IMR-90 (cell line): ENCODE measurements at regions not wholly inside any gene's neighbourhood (a gene's known extent, or its start where the extent isn't known, plus 50 kb on each side); places are given as distances from the start of the nearest gene placed in this dataset.

Experiments used
- ATAC-seq: fragments of 200-7000 bp; cut with Tn5 transposase; 2 replicates; pipeline ENCODE4 v1.9.1; 2020; ENCODE audit warnings: low read depth, mild to moderate bottlenecking, moderate library complexity
- BruUV-seq: library from RNA; stranded (reverse); fragments of 400-500 nt; replicated peaks from 2 replicates; lab custom pipeline; 2021; lab: Mats Ljungman, UMichigan
- CTCF ChIA-PET: fragments of 300-600 bp; formaldehyde crosslinking; extraction: SDS; loops from one replicate; lab custom pipeline; 2021; ENCODE audit warnings: antibody characterized with exemption; lab: Yijun Ruan, JAX
- POLR2A ChIA-PET: fragments of 300-600 bp; sonication (Branson Sonifier 250); formaldehyde crosslinking; loops from one replicate; lab custom pipeline; 2022; ENCODE audit warnings: antibody characterized with exemption; ENCODE audit not compliant: unreplicated experiment; lab: Charles Lee
- DNase-seq: peaks from one replicate; pipeline ENCODE4 v3.0.0; 2013
- H2AFZ ChIP-seq: replicated peaks from 2 replicates; pipeline ENCODE3; 2013; ENCODE audit warnings: low read length, mild to moderate bottlenecking; ENCODE audit not compliant: poor library complexity
- H2AK5ac ChIP-seq: 2 replicates; pipeline ENCODE4 v1.6.1; 2013; ENCODE audit warnings: low read depth, low read length, inconsistent platforms
- H2AK9ac ChIP-seq: replicated peaks from 2 replicates; pipeline ENCODE3; 2013; ENCODE audit warnings: mild to moderate bottlenecking, low read depth, low read length, moderate library complexity; ENCODE audit not compliant: poor library complexity
- H2BK120ac ChIP-seq: 2 replicates; pipeline ENCODE4 v1.6.1; 2013; ENCODE audit warnings: low read depth, low read length, inconsistent platforms
- H2BK15ac ChIP-seq: 3 replicates; pipeline ENCODE4 v1.6.1; 2013; ENCODE audit warnings: low read depth, low read length, inconsistent platforms
- H2BK20ac ChIP-seq: 2 replicates; pipeline ENCODE4 v1.6.1; 2013; ENCODE audit warnings: low read depth, mild to moderate bottlenecking, inconsistent platforms, low read length, moderate library complexity
- H2BK5ac ChIP-seq: 2 replicates; pipeline ENCODE4 v1.6.1; 2013; ENCODE audit warnings: mild to moderate bottlenecking, low read depth, low read length, inconsistent platforms; ENCODE audit not compliant: poor library complexity, severe bottlenecking
- H3K14ac ChIP-seq: replicated peaks from 2 replicates; pipeline ENCODE4 v1.6.1; 2013; ENCODE audit warnings: low read depth, low read length, inconsistent platforms
- H3K18ac ChIP-seq: 2 replicates; pipeline ENCODE4 v1.6.1; 2013; ENCODE audit warnings: low read depth, low read length, control low read depth
- H3K23ac ChIP-seq: 2 replicates; pipeline ENCODE4 v1.6.1; 2013; ENCODE audit warnings: low read depth, low read length, inconsistent platforms
- H3K27ac ChIP-seq: 2 replicates; pipeline ENCODE4 v1.5.1; 2013; ENCODE audit warnings: mild to moderate bottlenecking, control low read depth, low read length; ENCODE audit not compliant: insufficient read depth
- H3K27me3 ChIP-seq: 2 replicates; pipeline ENCODE4 v1.6.1; 2013; ENCODE audit warnings: low read length; ENCODE audit not compliant: control insufficient read depth, insufficient read depth
- H3K36me3 ChIP-seq: 2 replicates; pipeline ENCODE4 v1.6.1; 2013; ENCODE audit warnings: low read length, mixed read lengths; ENCODE audit not compliant: control insufficient read depth, insufficient read depth
- H3K4ac ChIP-seq: 2 replicates; pipeline ENCODE4 v1.6.1; 2013; ENCODE audit warnings: low read depth, low read length, inconsistent platforms
- H3K4me1 ChIP-seq: 2 replicates; pipeline ENCODE4 v1.6.1; 2013; ENCODE audit warnings: low read length, mixed read lengths; ENCODE audit not compliant: control insufficient read depth, insufficient read depth
- H3K4me2 ChIP-seq: 2 replicates; pipeline ENCODE4 v1.6.1; 2013; ENCODE audit warnings: low read depth, mild to moderate bottlenecking, control low read depth, low read length, moderate library complexity
- H3K4me3 ChIP-seq: 2 replicates; pipeline ENCODE4 v1.5.1; 2013; ENCODE audit warnings: low read depth, mild to moderate bottlenecking, control low read depth, low read length, moderate library complexity; ENCODE audit not compliant: insufficient read depth
- H3K56ac ChIP-seq: 2 replicates; pipeline ENCODE4 v1.6.1; 2013; ENCODE audit warnings: low read length, inconsistent platforms; ENCODE audit not compliant: insufficient read depth; ENCODE audit errors: extremely low read depth
- H3K79me1 ChIP-seq, 2 experiments: 2 replicates each; pipeline ENCODE4 v1.6.1; 2013; ENCODE audit warnings: low read length in 2 of 2, inconsistent platforms in 1 of 2, low read depth in 1 of 2
- H3K9ac ChIP-seq: 2 replicates; pipeline ENCODE4 v1.6.1; 2013; ENCODE audit warnings: low read depth, low read length, control low read depth
- H3K9me1 ChIP-seq: 2 replicates; pipeline ENCODE4 v1.6.1; 2013; ENCODE audit warnings: low read length, inconsistent platforms; ENCODE audit not compliant: insufficient read depth
- H3K9me3 ChIP-seq: 2 replicates; pipeline ENCODE4 v1.6.1; 2013; ENCODE audit warnings: low read length; ENCODE audit not compliant: control insufficient read depth, insufficient read depth
- H4K20me1 ChIP-seq: 2 replicates; pipeline ENCODE4 v1.6.1; 2013; ENCODE audit warnings: low read length, inconsistent platforms; ENCODE audit not compliant: insufficient read depth
- H4K5ac ChIP-seq: 2 replicates; pipeline ENCODE4 v1.6.1; 2013; ENCODE audit warnings: mild to moderate bottlenecking, low read depth, low read length, control low read depth
- H4K8ac ChIP-seq, 2 experiments: 2 replicates each; pipeline ENCODE4 v1.6.1; 2013; ENCODE audit warnings: low read depth in 2 of 2, low read length in 2 of 2, control low read depth in 1 of 2, inconsistent platforms in 1 of 2
- H4K91ac ChIP-seq: 2 replicates; pipeline ENCODE4 v1.6.1; 2013; ENCODE audit warnings: low read depth, low read length, inconsistent platforms; ENCODE audit not compliant: insufficient read depth
- BHLHE40 ChIP-seq: fragments of 150-350 bp; IDR thresholded peaks from 2 replicates; pipeline ENCODE4 v1.6.1; 2016; ENCODE audit warnings: mild to moderate bottlenecking, low read depth, low read length
- CEBPB ChIP-seq: IDR thresholded peaks from 2 replicates; pipeline ENCODE4 v1.6.1; 2012; ENCODE audit warnings: low read depth, low read length, improper control_type of control experiment
- CHD1 ChIP-seq: IDR thresholded peaks from 2 replicates; pipeline ENCODE4 v1.6.1; 2012; ENCODE audit warnings: low read depth, low read length, improper control_type of control experiment
- FOS ChIP-seq: fragments of 150-350 bp; IDR thresholded peaks from 2 replicates; pipeline ENCODE4 v1.6.1; 2016; ENCODE audit warnings: low read depth, low read length
- MAFK ChIP-seq: IDR thresholded peaks from 2 replicates; pipeline ENCODE4 v1.6.1; 2012; ENCODE audit warnings: low read depth, low read length, improper control_type of control experiment
- MAZ ChIP-seq: IDR thresholded peaks from 2 replicates; pipeline ENCODE4 v1.6.1; 2012; ENCODE audit warnings: low read depth, mild to moderate bottlenecking, low read length, improper control_type of control experiment, moderate library complexity, borderline replicate concordance
- MXI1 ChIP-seq: IDR thresholded peaks from 2 replicates; pipeline ENCODE4 v1.6.1; 2012; ENCODE audit warnings: low read depth, mild to moderate bottlenecking, low read length, moderate library complexity, borderline replicate concordance
- NFE2L2 ChIP-seq: fragments of 150-350 bp; IDR thresholded peaks from 2 replicates; pipeline ENCODE4 v1.6.1; 2016; ENCODE audit warnings: low read depth, mild to moderate bottlenecking, low read length
- POLR2A ChIP-seq: IDR thresholded peaks from 2 replicates; pipeline ENCODE4 v1.6.1; 2012; ENCODE audit warnings: mild to moderate bottlenecking, low read depth, low read length
- RAD21 ChIP-seq: IDR thresholded peaks from 2 replicates; pipeline ENCODE4 v1.6.1; 2012; ENCODE audit warnings: low read length, improper control_type of control experiment
- RCOR1 ChIP-seq: IDR thresholded peaks from 2 replicates; pipeline ENCODE4 v1.6.1; 2012; ENCODE audit warnings: mild to moderate bottlenecking, low read length, improper control_type of control experiment; ENCODE audit not compliant: insufficient replicate concordance
- RFX5 ChIP-seq: IDR thresholded peaks from 2 replicates; pipeline ENCODE4 v1.8.0; 2012; ENCODE audit warnings: low read depth, mild to moderate bottlenecking, low read length, moderate library complexity
- SMC3 ChIP-seq: fragments of 150-350 bp; IDR thresholded peaks from 2 replicates; pipeline ENCODE4 v1.6.1; 2016; ENCODE audit warnings: low read depth, mild to moderate bottlenecking, antibody characterized with exemption, low read length, moderate library complexity
- WGBS, 2 experiments: methylation state at CpG; one replicate each; pipeline versions ENCODE4 v1.1.5 to v1.1.7; 2013; ENCODE audit warnings: missing lambda C conversion rate in 2 of 2; ENCODE audit not compliant: insufficient read length in 1 of 2; ENCODE audit errors: extremely low coverage in 2 of 2; 5-methylcytosine and 5-hydroxymethylcytosine counted together
- dilution Hi-C: fragments of 300-500 bp; cut with HindIII; formaldehyde crosslinking; loops from one replicate; pipeline ENCODE4 v1.14.3; 2018; ENCODE audit warnings: low sequenced_read_pairs; ENCODE audit not compliant: unreplicated experiment
- in situ Hi-C: fragments of 300-500 bp; cut with MboI; formaldehyde crosslinking; loops from 3 replicates; pipeline ENCODE4 v1.14.3; 2019; ENCODE audit warnings: low sequenced_read_pairs, inconsistent platforms, mixed read lengths
- intact Hi-C: fragments of 100-400 bp; cut with micrococcal nuclease; formaldehyde crosslinking; loops from 2 replicates; pipeline ENCODE4 v1.10.0; 2022
- TF ChIP-seq, protein P1 (sequence below): fragments of 150-350 bp; IDR thresholded peaks from 2 replicates; pipeline ENCODE4 v1.6.1; 2016; ENCODE audit warnings: low read depth, mild to moderate bottlenecking, low read length, moderate library complexity, borderline replicate concordance
- TF ChIP-seq, protein P2 (sequence below): conservative IDR thresholded peaks from 2 replicates; pipeline ENCODE4 v1.5.1; 2012; ENCODE audit warnings: mild to moderate bottlenecking, low read depth, low read length, improper control_type of control experiment
- TF ChIP-seq, protein P3 (sequence below): fragments of 150-350 bp; IDR thresholded peaks from 2 replicates; pipeline ENCODE4 v1.6.1; 2017; ENCODE audit warnings: mild to moderate bottlenecking, antibody characterized with exemption, low read length, low read depth

DNA sequence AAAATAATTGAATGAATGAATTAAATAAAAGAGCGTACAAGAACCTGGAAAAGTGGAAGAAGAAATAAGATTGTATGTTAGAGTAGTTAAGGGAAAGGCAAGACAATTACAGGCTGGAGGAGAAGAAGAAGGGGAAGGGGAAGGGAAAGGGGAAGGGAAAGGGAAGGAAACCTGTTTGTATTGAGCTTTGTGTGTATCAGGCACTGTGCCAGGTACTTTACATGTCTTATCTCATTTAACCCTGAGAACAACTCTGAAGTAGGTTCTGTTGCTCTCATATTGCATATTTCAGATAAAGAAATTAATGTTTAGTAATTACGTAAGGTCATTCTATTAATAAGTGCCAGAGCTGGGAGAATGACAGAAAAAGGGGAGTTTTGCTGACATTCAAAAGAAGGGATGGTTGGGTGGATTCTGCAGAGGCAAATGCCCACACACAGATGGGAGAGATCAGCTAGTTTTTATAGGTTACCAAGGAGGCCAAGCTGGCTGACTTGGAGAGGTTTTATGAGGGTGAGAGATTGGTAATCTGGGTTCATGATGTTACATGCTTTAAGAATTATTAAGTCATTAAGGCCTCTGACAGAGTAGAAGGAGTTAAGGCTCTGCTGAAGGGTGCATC lies 92.3 kb upstream of the LCORL start:
- CTCF ChIA-PET, result no interaction called here
- POLR2A ChIA-PET, result no interaction called here

More for the DNA sequence above, 92.3 kb upstream of the LCORL start:
- Histone ChIP-seq H2AK5ac (no peak overlapping the region), H3K23ac (no peak overlapping the region), H4K8ac (no peak overlapping the region), H3K14ac (no peak overlapping the region), H3K4me3 (no peak overlapping the region), H3K27ac (no peak overlapping the region), H4K91ac (no peak overlapping the region), H4K20me1 (no peaks in the 10 kb centered on the region), H3K4me1 (no peaks in the 10 kb centered on the region), H3K9me3 (no peaks in the 10 kb centered on the region), H2AK9ac (no peak overlapping the region), H3K9ac (no peak overlapping the region), H4K5ac (no peak overlapping the region), H3K27me3 (no peaks in the 10 kb centered on the region), H2BK5ac (no peak overlapping the region), H3K79me1 (no peaks in the 10 kb centered on the region), H2BK120ac (no peak overlapping the region), H3K9me1 (no peaks in the 10 kb centered on the region), H3K4me2 (no peak overlapping the region), H3K56ac (no peak overlapping the region), H3K4ac (no peak overlapping the region), H3K18ac (no peak overlapping the region), H2AFZ (no peak overlapping the region), H3K36me3 (no peaks in the 10 kb centered on the region), H2BK15ac (no peak overlapping the region), H2BK20ac (no peak overlapping the region)
- TF ChIP-seq CHD1 (no peak), FOS (no peak), BHLHE40 (no peak), MAZ (no peak), CEBPB (no peak), MAFK (no peak), RAD21 (no peak), RFX5 (no peak), MXI1 (no peak), POLR2A (no peak), SMC3 (no peak), RCOR1 (no peak), NFE2L2 (no peak)
- TF ChIP-seq, protein P1, sequence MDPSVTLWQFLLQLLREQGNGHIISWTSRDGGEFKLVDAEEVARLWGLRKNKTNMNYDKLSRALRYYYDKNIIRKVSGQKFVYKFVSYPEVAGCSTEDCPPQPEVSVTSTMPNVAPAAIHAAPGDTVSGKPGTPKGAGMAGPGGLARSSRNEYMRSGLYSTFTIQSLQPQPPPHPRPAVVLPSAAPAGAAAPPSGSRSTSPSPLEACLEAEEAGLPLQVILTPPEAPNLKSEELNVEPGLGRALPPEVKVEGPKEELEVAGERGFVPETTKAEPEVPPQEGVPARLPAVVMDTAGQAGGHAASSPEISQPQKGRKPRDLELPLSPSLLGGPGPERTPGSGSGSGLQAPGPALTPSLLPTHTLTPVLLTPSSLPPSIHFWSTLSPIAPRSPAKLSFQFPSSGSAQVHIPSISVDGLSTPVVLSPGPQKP, result no peak
- TF ChIP-seq, protein P2, sequence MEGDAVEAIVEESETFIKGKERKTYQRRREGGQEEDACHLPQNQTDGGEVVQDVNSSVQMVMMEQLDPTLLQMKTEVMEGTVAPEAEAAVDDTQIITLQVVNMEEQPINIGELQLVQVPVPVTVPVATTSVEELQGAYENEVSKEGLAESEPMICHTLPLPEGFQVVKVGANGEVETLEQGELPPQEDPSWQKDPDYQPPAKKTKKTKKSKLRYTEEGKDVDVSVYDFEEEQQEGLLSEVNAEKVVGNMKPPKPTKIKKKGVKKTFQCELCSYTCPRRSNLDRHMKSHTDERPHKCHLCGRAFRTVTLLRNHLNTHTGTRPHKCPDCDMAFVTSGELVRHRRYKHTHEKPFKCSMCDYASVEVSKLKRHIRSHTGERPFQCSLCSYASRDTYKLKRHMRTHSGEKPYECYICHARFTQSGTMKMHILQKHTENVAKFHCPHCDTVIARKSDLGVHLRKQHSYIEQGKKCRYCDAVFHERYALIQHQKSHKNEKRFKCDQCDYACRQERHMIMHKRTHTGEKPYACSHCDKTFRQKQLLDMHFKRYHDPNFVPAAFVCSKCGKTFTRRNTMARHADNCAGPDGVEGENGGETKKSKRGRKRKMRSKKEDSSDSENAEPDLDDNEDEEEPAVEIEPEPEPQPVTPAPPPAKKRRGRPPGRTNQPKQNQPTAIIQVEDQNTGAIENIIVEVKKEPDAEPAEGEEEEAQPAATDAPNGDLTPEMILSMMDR, result no peak
- TF ChIP-seq, protein P3, sequence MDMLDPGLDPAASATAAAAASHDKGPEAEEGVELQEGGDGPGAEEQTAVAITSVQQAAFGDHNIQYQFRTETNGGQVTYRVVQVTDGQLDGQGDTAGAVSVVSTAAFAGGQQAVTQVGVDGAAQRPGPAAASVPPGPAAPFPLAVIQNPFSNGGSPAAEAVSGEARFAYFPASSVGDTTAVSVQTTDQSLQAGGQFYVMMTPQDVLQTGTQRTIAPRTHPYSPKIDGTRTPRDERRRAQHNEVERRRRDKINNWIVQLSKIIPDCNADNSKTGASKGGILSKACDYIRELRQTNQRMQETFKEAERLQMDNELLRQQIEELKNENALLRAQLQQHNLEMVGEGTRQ, result no peak
- dilution Hi-C loops, result no loop called here
- intact Hi-C loops, result no loop called here
- DNase-seq, result no peak
- WGBS, 2 experiments, result 100% methylated on average over 1 of the region's 2 CpGs; no CpG with 5 or more reads in 1 of the 2 experiments
- BruUV-seq, result no TSS peak
- ATAC-seq, result no peak
- in situ Hi-C loops, result no loop called here
